ENCODE measurements at regions not wholly inside any gene's neighbourhood (a gene's known extent, or its start where the extent isn't known, plus 50 kb on each side); places are given as distances from the start of the nearest gene placed in this dataset.
A peak's percentile ranks its signal among the peaks of the same experiment; 100 is the strongest.

- 90 to 100% methylated on average over 2 to 3 of the region's 3 CpGs for WGBS, 2 donors (ENCODE audit: low coverage in 1 of 2)
- Histone ChIP-seq H3K4me3 (no peak overlapping the region), H3K27me3 (no peaks in the 10 kb centered on the region), H3K36me3 (no peaks in the 10 kb centered on the region), H3K9me3 (no peaks in the 10 kb centered on the region), H3K4me1 (peaks cover 0 to 12% (median 2%) of the 10 kb centered on the region in 4 donors), H3K27ac (no peak overlapping the region)
- in situ Hi-C loops (cut with MboI; ENCODE audit: low pct_ligation_motif_present in 1 of 4, low pct_unique_long_range_greater_than_20kb in 1 of 4, low sequenced_read_pairs in 3 of 4) (no loop called here), intact Hi-C loops (cut with DNase I; ENCODE audit: low total_unique reads) (no loop called here)
- DNase-seq: no peak
- TF ChIP-seq EP300 (IDR thresholded peaks at IDR 0.05; ENCODE audit: low read depth) (no peak), POLR2A (IDR thresholded peaks at IDR 0.05) (no peak), CTCF (IDR thresholded peaks at IDR 0.05) (no peak), POLR2AphosphoS5 (IDR thresholded peaks at IDR 0.05) (no peak)
Measured at GRCh38 chr1:184187097-184187496, 135.6 kb downstream of the TSEN15 start.

GRCh38 chr1:184188037-184188436 is 136.5 kb downstream of the TSEN15 start:
- intact Hi-C loops (cut with DNase I; ENCODE audit: low total_unique reads): no loop called here
- Histone ChIP-seq H3K36me3 (no peaks in the 10 kb centered on the region), H3K4me3 (no peak overlapping the region), H3K4me1 (peaks cover 0 to 12% (median 2%) of the 10 kb centered on the region in 4 donors), H3K27ac (no peak overlapping the region), H3K9me3 (no peaks in the 10 kb centered on the region), H3K27me3 (no peaks in the 10 kb centered on the region)
- WGBS, 2 donors (ENCODE audit: low coverage in 1 of 2): 68 to 80% methylated on average over 2 of the region's 2 CpGs
- no peak for DNase-seq
- in situ Hi-C loops (cut with MboI; ENCODE audit: low pct_ligation_motif_present in 1 of 4, low pct_unique_long_range_greater_than_20kb in 1 of 4, low sequenced_read_pairs in 3 of 4): no loop called here
- no peak for TF ChIP-seq POLR2AphosphoS5 (IDR thresholded peaks at IDR 0.05)
- TF ChIP-seq POLR2A (IDR thresholded peaks at IDR 0.05): no peak
- no peak for TF ChIP-seq CTCF (IDR thresholded peaks at IDR 0.05)
- no peak for TF ChIP-seq EP300 (IDR thresholded peaks at IDR 0.05; ENCODE audit: low read depth)

- H3K27me3 ChIP-seq: no peaks in the 10 kb centered on the region
- TF ChIP-seq CTCF (IDR thresholded peaks at IDR 0.05): no peak
- intact Hi-C loops (cut with DNase I; ENCODE audit: low total_unique reads): no loop called here
- no peak for DNase-seq
- no peak overlapping the region for H3K27ac ChIP-seq
- H3K4me1 ChIP-seq: peaks cover 0 to 12% (median 2%) of the 10 kb centered on the region in 4 donors
- no peaks in the 10 kb centered on the region for H3K9me3 ChIP-seq
- no peak overlapping the region for H3K4me3 ChIP-seq
- no peaks in the 10 kb centered on the region for H3K36me3 ChIP-seq
- in situ Hi-C loops (cut with MboI; ENCODE audit: low pct_ligation_motif_present in 1 of 4, low pct_unique_long_range_greater_than_20kb in 1 of 4, low sequenced_read_pairs in 3 of 4): no loop called here
Measured at GRCh38 chr1:184189361-184189760, 137.8 kb downstream of the TSEN15 start.

- Histone ChIP-seq H3K27me3 (no peaks in the 10 kb centered on the region), H3K9me3 (no peaks in the 10 kb centered on the region), H3K36me3 (no peaks in the 10 kb centered on the region), H3K4me3 (no peak overlapping the region), H3K27ac (peak overlapping the region in 1 of 4 donors; percentile 42), H3K4me1 (peaks cover 0 to 12% (median 2%) of the 10 kb centered on the region in 4 donors)
- intact Hi-C loops (cut with DNase I; ENCODE audit: low total_unique reads): no loop called here
- in situ Hi-C loops (cut with MboI; ENCODE audit: low pct_ligation_motif_present in 1 of 4, low pct_unique_long_range_greater_than_20kb in 1 of 4, low sequenced_read_pairs in 3 of 4): no loop called here
- no peak for TF ChIP-seq POLR2A (IDR thresholded peaks at IDR 0.05)
- no peak for TF ChIP-seq POLR2AphosphoS5 (IDR thresholded peaks at IDR 0.05)
- no peak for TF ChIP-seq CTCF (IDR thresholded peaks at IDR 0.05)
- TF ChIP-seq EP300 (IDR thresholded peaks at IDR 0.05; ENCODE audit: low read depth): no peak
- no peak for DNase-seq
- 69 to 78% methylated on average over 2 of the region's 2 CpGs for WGBS, 2 donors (ENCODE audit: low coverage in 1 of 2)
Measured at GRCh38 chr1:184190616-184191015, 139.1 kb downstream of the TSEN15 start.
